HFFc6 (cell line): ENCODE measurements at regions not wholly inside any gene's neighbourhood (a gene's known extent, or its start where the extent isn't known, plus 50 kb on each side); places are given as distances from the start of the nearest gene placed in this dataset.

Experiments used
- DNase-seq: peaks from one replicate; pipeline ENCODE4 v3.0.0-alpha.2; 2018
- H3K27ac Mint-ChIP-seq: 2 replicates; pipeline ENCODE4 v1.8.0; 2020; ENCODE audit warnings: mild to moderate bottlenecking, mixed read lengths
- H3K27me3 Mint-ChIP-seq: 2 replicates; pipeline ENCODE4 v1.8.0; 2021; ENCODE audit warnings: mild to moderate bottlenecking, moderate library complexity, mixed read lengths; ENCODE audit not compliant: insufficient read depth
- H3K36me3 Mint-ChIP-seq: 2 replicates; pipeline ENCODE4 v1.8.0; 2021; ENCODE audit warnings: low read depth, mixed read lengths
- H3K4me1 Mint-ChIP-seq: 2 replicates; pipeline ENCODE4 v1.8.0; 2020; ENCODE audit warnings: low read depth, mixed read lengths
- H3K4me3 Mint-ChIP-seq: 2 replicates; pipeline ENCODE4 v1.8.0; 2020; ENCODE audit warnings: mild to moderate bottlenecking, moderate library complexity, mixed read lengths
- H3K9me3 Mint-ChIP-seq: 2 replicates; pipeline ENCODE4 v1.8.0; 2020; ENCODE audit warnings: mild to moderate bottlenecking, mixed read lengths
- TF ChIP-seq, protein P1 (sequence below): fragments of 200-600 bp; sonication (generic); IDR thresholded peaks from 2 replicates; pipeline ENCODE4 v1.5.0; 2021; ENCODE audit warnings: antibody characterized with exemption, mild to moderate bottlenecking

DNA sequence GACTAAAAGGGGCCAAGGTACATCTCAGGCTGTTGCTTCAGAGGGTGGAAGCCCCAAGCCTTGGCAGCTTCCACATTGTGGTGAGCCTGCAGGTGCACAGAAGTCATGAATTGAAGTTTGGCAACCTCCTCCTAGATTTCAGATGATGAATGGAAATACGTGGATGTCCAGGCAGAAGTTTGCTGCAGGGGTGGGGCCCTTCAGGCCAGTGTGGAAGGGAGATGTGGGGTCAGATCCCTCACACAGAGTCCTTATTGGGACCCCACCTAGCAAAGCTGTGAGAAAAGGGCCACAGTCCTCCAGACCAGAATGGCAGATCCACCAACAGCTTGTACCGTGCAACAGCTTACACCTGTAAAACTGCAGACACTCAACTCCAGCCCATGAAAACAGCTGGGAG lies 67.4 kb upstream of the PTGS2 start:
- peaks cover 2% of the 10 kb centered on the region; the same call in 1 of the 2 replicates for H3K4me1 Mint-ChIP-seq
- no peak for DNase-seq
- no peaks in the 10 kb centered on the region for H3K36me3 Mint-ChIP-seq
- no peaks in the 10 kb centered on the region for H3K9me3 Mint-ChIP-seq
- TF ChIP-seq, protein P1, sequence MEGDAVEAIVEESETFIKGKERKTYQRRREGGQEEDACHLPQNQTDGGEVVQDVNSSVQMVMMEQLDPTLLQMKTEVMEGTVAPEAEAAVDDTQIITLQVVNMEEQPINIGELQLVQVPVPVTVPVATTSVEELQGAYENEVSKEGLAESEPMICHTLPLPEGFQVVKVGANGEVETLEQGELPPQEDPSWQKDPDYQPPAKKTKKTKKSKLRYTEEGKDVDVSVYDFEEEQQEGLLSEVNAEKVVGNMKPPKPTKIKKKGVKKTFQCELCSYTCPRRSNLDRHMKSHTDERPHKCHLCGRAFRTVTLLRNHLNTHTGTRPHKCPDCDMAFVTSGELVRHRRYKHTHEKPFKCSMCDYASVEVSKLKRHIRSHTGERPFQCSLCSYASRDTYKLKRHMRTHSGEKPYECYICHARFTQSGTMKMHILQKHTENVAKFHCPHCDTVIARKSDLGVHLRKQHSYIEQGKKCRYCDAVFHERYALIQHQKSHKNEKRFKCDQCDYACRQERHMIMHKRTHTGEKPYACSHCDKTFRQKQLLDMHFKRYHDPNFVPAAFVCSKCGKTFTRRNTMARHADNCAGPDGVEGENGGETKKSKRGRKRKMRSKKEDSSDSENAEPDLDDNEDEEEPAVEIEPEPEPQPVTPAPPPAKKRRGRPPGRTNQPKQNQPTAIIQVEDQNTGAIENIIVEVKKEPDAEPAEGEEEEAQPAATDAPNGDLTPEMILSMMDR: no peak
- H3K4me3 Mint-ChIP-seq: no peak overlapping the region
- peaks cover 3% of the 10 kb centered on the region; the same call in 1 of the 2 replicates for H3K27me3 Mint-ChIP-seq
- H3K27ac Mint-ChIP-seq: no peak overlapping the region

DNA sequence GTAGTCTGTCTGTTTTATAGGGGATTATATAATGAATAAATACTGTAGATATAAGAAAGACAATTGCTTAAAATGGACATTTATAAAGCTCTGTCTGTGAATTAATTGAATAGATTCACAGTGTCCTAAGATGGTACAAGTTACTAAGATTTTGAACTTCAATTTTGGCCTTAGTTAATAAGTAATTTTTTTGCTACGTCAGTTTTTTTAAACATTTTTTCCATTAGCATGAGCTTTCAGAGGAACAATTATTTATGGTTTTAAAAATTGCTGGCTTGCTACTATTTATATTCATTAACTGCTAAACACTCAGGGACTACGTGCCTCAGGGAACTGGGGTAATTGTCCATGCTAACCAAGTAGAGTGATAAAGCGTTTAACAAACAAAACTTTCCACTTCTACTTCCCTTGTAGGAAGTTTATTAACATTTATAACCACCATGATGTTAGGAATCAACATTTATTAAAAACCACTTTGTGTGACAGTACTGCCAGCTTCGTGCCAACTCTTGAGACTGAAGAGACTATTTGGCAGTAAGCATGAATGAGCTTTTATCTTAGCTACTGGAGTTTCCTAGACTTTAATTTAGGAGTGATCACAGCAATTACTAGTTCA lies 65.4 kb upstream of the PTGS2 start:
- TF ChIP-seq, protein P1: no peak
- H3K4me1 Mint-ChIP-seq: no peaks in the 10 kb centered on the region
- H3K27me3 Mint-ChIP-seq: peaks cover 3% of the 10 kb centered on the region; the same call in 1 of the 2 replicates
- H3K9me3 Mint-ChIP-seq: no peaks in the 10 kb centered on the region
- H3K4me3 Mint-ChIP-seq: no peak overlapping the region
- no peak overlapping the region for H3K27ac Mint-ChIP-seq
- no peaks in the 10 kb centered on the region for H3K36me3 Mint-ChIP-seq
- no peak for DNase-seq

DNA sequence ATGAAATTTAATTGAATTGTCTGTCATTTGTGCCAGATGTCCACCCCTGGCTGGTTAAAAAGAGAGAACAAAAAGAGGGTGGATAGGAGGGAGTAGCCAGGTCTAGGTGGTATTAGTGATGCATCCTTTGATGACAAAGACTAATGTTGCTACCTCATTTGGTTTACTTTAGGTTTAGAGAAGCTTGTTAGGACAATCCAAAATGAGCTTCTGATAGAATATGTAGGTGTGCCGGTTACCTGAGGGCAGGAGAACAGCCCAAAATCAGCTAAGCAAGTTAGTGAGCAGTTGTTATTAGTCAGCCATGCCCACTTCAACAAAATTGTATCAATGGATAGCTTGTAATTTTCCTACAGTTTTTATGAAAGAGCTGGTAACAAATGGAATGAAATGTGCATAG lies 61.4 kb upstream of the PTGS2 start:
- Mint-ChIP-seq H3K9me3 (no peaks in the 10 kb centered on the region), H3K4me3 (no peak overlapping the region), H3K4me1 (no peaks in the 10 kb centered on the region; the same call in 1 of the 2 replicates), H3K27ac (no peak overlapping the region), H3K36me3 (no peaks in the 10 kb centered on the region), H3K27me3 (peaks cover 3% of the 10 kb centered on the region; the same call in 1 of the 2 replicates)
- DNase-seq: no peak
- TF ChIP-seq, protein P1: no peak

DNA sequence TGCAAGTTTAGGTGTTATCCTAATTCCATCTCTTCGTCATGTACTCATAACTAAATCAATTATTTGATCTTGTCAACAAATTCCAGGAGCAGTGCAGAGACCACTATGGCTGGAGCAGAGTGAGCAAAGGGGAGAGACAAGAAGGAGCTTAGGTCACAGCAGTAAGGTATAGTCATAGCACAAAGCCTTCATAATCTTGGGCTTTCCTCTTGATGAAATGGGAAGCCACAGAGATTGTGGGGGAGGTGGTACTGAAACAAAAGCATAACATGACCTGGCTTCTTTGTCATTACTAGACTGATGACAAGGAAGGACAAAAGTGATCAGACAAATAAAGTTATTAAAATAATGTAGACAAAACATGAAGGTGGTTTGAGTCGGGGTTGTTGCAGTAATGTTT lies 60.1 kb upstream of the PTGS2 start:
- Mint-ChIP-seq H3K4me3 (no peak overlapping the region), H3K9me3 (no peaks in the 10 kb centered on the region), H3K36me3 (no peaks in the 10 kb centered on the region), H3K27me3 (0 out of 2 replicates have a peak, but pooled peaks cover 1% of the 10 kb centered on the region), H3K27ac (no peak overlapping the region), H3K4me1 (no peaks in the 10 kb centered on the region; the same call in 1 of the 2 replicates)
- no peak for DNase-seq
- TF ChIP-seq, protein P1: no peak

DNA sequence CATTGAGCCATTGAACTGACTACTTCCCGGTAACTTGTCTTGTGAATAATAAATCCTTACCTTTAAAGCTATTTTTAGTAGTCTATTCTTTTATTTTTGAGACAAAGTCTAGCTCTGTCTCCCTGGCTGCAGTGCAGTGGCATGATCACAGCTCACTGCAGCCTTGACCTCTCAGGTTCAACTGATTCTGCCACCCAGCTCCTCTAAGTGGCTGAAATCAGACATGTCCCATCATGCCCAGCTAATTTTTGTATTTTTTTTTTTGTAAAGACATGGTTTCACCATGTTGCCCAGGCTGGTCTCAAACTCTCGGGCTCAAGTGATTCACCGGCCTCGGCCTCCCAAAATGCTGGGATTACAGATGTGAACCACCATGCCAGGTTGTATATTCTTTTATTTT lies 59.3 kb upstream of the PTGS2 start:
- Mint-ChIP-seq H3K4me1 (no peaks in the 10 kb centered on the region; the same call in 1 of the 2 replicates), H3K27ac (no peak overlapping the region), H3K36me3 (no peaks in the 10 kb centered on the region), H3K9me3 (no peaks in the 10 kb centered on the region), H3K4me3 (no peak overlapping the region), H3K27me3 (no peaks in the 10 kb centered on the region)
- TF ChIP-seq, protein P1: no peak
- DNase-seq: no peak
